ENCODE measurements at regions not wholly inside any gene's neighbourhood (a gene's known extent, or its start where the extent isn't known, plus 50 kb on each side); places are given as distances from the start of the nearest gene placed in this dataset.
"Not testable (repeated sequence)": the region's sequence is repeated elsewhere in the genome, so short reads cannot be mapped to it uniquely, and the experiment has no call there.

DNA sequence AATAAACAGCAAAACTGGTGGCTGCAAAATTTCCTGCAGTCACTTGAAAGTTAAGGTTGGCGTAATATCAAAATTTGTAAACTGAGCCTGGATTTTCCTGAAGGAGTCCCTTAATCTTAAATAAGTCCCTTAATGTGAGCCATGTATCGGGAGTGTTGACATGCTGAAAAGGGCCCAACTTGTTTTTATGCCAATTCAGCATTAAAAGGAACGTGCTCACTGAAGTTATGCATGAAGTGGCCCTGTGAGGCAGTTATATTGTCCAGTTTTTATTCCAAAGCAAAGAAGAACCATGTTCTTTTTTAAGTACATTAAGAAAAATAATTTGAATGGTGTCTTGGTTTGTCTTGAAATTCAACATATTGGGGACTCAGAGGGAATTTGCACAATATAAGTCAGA lies 1766.9 kb downstream of the SLITRK1 start:
- DNase-seq: no peak

DNA sequence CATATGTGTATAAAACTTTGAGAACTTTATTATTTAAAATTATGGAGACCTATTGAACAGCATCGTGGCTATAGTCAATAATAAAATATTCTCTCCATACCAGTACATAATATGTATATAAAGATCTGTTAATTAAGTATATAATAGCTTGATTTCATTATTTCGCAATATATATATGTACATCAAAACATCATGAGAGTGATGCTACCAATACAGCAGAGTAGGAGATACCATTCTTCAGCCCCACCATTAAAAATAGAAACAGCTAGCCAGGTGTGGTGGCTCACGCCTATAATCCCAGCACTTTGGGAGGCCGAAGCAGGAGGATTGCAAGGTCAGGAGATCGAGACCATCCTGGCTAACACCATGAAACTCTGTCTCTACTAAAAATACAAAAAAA lies 1755.3 kb upstream of the SPRY2 start:
- no peak for DNase-seq

DNA sequence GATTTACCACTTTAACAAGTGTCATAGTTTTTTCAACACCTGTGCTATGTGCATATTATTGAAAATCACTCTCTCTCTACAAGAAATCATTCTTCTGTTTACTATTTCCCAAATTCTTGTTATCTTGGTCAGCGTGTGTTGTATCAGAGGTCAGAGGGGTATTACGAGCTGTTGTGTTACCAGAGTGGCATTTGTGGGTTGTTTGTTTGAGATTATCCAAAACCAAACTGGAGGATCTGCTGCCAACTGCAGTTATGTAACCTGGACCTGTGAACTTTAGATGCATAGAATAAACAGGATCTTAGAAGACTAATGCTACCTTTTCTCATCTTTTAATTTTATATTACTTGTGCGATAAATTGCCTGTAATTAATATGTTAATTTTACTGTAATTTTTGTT lies 1751.4 kb upstream of the SPRY2 start:
- DNase-seq: no peak

DNA sequence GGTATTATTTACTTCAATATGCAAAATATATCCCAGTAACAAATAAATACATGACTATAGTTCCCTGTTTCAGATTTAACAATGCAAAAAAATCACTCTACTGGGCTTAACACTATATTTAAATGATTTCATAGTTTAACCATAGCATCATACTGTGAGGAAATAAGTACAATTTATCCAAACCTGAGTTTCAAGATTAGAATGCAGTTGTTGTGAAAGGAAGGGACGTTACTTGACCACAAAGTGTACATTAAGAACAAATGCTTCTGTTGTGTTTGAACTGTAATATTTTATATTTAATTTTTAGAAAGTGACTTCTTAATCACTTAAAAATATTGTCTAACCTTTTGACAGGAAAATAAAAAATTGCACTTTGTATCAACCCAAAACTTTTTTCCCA lies 1747.9 kb upstream of the SPRY2 start:
- no peak for DNase-seq

DNA sequence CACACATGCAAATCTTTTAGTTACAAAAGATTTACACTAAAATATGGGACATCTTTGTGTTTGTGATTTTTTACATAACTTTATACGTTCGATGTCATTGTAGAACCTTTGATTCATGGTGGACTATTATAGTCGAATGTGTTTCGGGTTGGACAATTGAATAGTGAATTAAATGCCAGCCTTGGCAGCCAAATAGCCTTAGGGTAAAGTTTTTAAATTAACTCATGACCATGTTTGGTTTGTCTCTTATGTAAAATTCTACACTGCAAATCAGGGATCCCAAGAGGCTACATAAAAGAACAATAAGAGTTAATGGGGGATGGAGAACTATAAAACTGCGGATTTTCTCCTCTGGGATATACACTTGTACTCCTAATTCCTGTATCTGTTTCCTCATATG lies 1735.6 kb upstream of the SPRY2 start:
- peak; percentile 67 for DNase-seq

DNA sequence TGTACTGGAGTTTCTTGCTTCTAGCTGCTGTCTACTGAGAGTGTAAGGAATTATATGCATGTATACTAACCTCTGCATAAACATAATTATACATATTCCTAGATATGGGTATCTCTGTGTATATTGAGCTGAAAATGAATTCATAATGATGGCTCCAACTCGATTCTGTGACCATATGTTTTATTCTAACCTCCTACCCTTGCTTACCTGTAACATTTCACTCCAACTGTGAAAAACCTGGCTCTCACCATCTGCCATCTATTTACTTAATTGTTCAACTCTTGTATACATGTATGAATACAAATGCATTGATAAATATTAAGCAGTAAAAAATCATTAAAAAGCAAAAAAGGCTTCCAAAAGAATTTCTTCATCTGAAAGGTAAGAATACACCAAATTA lies 1729.5 kb upstream of the SPRY2 start:
- DNase-seq: no peak

DNA sequence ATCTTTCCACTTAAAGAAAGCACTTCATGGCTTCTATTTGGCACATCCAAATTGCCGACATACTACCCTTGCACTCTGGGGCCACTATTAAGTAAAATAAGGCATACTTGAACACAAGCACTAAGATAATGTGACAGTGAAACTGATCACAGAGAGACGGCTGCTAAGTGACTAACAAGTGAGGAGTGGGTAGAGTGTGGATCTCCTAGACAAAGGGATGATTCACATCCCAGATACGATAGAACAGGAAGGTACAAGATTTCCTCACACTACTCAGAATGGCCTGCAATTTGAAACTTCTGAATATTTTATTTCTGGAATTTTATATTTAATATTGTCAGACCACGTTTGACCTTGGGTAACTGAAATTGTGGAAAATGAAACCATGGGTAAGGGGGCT lies 1721.8 kb upstream of the SPRY2 start:
- no peak for DNase-seq

DNA sequence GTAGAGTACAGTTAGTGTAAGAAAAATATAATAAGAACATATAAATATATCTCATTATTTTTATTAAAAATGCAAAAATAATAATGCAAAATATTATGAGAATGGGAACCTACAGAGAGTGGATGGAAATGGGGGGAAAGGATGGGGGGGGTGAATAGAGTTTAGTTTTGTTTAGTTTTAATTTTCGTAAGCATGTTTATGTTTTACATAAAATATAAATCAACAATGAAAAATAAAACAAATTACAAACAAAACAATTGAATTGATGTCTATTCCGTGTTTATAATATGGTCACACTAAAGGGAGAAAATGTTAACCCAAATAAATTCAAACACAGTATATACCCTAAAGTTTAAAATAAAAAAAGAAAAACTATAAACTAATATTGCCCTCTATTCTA lies 1717.4 kb upstream of the SPRY2 start:
- DNase-seq: no peak

DNA sequence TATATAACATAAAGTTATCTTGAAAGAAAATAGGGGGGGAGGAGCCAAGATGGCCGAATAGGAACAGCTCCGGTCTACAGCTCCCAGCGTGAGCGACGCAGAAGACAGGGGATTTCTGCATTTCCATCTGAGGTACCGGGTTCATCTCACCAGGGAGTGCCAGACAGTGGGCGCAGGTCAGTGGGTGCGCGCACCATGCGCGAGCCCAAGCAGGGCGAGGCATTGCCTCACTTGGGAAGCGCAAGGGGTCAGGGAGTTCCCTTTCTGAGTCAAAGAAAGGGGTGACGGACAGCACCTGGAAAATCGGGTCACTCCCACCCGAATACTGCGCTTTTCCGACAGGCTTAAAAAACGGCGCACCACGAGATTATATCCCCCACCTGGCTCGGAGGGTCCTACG lies 1704.4 kb upstream of the SPRY2 start:
- not testable (repeated sequence) for DNase-seq

DNA sequence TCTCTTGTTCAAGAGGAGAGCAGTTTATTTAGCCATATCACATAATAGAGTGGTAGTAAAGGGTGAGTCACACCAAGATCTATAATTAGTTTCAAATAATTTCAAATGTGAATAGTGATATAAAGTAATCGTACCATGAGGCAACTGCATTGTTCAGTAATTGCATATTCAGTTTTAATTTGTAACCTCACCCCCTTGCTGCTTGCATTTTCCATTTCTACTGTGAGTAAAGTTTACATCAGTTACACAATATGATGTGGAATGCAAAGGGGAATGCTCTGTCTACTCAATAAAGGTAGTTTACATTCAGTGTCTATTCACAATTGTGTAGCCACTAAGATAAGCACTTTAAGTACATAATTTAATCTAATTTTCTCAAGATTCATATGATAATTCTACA lies 1695.7 kb upstream of the SPRY2 start:
- no peak for DNase-seq

DNA sequence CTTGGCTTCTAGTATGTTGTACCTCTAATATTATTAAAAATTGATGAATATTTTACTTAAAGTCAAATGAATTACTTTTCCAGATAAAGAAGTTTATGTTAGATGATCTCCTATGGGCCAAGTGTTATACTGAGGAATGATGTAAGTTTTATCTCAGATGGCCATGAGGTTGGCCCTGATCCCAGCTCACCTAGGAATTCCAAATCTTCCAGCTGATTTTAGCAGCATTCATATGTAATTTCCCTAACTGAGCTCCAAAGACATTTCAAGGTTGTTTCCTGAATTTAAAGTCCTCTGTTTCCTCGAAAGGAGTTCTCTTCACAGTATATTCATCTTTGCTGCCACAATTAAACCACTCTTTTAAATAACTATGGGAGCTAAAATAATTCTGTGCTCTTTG lies 1670.4 kb upstream of the SPRY2 start:
- no peak for DNase-seq

DNA sequence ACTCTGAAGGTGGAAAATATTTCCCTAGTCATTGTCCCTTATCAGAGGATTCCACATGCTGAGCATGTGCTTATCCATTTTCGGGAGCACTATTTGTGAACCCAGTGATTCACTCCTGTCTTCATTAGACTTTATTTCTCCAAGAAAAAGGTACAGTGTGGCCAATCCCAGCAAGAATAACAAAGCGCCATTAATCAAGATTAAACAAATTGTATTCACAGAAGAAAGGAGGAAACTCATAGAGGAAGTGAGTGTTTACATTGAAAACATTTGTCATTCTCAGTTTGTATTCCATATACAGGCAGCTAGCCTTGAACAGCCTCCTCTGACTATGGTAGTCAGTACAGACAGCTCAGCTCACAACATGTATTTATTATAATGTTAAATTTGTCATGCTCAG lies 1669.9 kb upstream of the SPRY2 start:
- no peak for DNase-seq

DNA sequence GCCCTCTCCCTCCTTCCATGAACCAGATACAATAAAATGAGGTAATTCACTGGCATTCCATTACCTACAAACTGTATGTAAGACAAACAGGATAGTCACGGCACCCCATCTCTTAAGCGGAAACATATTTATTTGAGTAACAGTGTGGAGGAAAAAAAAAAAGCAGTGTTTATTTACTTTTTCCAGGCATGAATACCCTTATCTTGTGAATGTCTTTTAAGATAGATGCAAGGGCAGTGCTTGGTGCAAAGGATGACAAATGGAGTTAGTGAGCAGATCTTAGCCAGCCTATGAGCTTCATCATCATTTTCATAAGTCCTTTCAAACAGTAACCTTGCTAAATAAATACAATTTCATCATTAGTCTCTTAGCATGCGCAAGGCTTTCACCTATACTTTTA lies 1661.8 kb upstream of the SPRY2 start:
- no peak for DNase-seq

DNA sequence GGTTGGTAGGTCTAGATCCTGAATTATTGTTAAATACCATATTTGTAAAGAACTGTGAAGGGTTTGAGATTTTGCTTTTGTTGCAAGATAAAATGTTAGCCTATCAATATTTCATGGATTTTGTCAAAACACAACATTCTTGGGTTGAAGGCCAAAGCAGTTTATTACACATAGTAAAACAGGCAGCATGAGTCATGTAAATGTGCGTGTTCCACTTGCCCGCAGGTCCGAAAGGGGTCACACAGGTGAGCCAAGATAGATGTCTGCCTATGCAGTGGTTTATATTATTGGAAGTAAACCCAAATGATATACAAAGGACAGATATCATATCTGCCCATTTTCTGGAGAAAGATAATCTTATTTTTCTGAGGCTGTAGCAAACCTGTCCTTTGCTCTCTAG lies 1654.4 kb upstream of the SPRY2 start:
- no peak for DNase-seq

DNA sequence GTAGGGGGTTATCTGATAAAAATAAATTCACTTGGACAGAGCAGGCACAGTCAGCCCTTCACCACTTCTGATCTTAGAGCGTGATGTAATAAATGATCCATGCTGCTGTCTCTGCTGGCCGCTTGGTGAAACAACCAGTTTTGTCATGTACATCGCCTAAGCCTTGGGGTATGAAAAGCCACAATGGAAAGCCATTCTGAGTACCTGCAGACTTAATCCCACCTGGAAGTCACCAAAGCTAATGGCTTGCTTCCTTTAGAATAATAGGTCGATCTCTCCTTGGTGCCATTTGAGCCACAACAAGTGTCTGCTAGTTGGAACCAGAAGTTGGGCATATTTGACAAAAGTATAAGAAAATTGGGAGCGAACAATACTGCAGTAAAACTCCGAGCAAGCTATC lies 1649.7 kb upstream of the SPRY2 start:
- no peak for DNase-seq

DNA sequence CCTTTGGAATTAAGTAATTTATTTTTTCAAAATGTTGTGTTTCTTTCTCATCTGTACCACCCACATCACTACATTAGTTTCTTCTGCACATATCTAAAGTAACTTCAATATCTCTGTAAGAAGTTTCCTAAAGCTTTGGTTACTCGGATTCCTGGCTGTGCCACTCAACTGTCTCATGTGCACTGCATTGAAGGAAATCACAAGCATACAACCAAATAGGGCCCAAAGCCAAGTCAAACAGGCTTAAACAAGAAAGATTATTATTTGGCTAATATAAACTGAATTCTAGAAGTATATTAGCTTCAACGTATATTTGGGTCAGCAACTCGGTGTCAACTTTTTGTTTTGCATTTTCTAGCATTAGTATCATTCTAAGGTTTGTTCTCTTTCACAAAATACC lies 1647.6 kb upstream of the SPRY2 start:
- no peak for DNase-seq

DNA sequence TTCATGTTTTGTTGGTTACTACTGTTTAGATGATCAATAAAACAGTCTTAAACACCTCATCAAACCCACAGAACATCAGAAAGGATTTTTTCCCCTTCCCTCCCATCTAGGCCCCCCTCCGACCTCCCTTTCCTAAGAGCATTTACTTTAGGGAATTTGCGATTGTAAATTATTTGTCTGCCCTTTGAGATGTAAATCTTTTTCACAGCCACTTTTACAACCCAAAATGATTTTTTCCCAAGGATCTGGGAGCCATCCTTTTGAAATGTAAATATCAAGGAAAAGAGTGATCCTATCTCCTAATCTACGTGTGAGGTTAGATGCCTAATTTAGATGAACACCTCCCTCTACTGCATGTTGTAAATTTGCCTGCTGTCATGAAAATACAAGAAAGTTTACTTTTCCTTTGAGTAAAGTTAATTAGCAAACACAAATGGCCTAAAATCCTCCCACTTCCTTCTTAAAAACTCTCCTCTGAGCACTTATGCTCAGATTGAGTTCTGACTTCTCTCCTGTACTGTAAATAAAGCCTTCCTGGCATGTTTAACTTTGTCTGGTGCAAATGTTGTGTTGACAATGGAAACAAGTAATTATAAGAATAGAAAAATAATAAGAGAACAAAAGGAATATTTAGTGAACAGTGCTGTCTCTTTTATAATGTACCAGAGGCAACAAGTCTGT lies 1646.9 kb upstream of the SPRY2 start:
- DNase-seq: no peak

DNA sequence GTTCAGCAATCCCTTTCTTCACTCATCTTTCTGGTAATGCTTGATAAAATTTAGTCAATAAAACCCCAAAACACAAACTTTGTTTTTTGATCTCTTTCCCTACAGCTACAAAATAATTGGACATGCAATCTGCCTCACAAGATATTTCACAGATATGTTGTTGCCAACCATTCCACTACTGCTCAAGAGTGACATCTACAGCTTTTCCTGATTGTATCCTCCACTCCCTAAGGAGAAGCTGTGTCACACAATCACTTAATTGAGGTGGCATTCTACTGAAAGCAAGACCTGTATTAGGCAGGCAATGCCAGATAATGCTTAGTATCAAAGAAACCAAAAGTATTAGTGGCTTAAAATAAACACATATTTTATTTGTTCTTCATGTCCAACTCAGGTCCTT lies 1646.2 kb upstream of the SPRY2 start:
- DNase-seq: no peak

DNA sequence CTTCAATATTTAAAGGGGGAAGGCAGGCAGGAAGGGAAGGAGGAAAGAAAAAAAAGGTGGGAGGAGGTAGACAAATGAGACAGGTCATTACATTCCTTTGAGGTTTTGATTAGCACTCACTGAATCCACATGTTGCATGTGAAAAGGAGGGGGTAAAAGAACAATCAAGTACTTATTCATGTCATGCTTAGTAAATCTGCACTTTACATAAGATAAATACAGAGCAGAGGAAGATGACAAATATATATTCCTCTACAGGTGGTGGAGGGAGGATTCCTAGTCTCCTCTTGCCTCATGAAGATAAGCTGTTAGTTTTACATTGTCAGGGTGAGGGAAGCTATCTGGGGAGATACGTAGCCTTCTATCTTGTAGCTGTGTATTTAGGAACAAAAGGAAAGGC lies 1645.4 kb upstream of the SPRY2 start:
- DNase-seq: no peak

DNA sequence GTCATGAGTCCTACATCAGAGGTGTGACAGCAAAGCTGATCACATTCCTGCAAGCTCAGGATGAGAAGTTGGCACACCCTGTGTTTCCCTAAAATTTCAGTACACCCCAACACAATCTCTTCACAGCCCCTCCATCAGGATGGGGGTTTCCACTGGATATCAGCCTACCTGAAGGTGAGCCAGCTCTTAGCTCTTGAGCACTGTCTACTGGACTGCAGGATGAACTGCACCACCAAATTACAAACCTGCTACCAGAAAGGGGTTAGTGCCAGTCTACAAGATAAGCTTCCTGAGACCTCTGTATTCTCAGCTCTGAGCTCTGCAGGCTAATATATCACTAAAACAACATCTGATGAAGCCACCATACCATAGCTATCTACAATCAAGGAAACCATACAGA lies 1616.2 kb upstream of the SPRY2 start:
- no peak for DNase-seq

DNA sequence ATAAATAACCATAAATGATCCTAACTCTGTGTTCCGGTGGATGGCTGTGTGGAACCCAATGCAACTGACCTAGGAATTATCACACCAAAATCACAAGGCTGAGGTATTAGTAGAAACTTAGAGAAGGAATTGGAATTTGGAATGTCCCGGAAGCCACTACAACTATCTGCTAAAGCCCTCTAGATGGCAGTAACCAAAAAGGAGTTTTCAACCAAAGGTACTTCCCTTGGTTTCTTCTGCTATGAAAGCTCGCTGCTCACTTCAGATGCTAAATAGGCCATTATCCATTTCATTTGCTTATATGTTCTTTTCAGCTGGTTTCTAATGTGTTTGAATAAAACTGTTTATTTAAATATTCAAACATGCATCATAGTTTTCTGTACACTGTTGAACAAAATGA lies 1589.1 kb upstream of the SPRY2 start:
- DNase-seq: peak; percentile 90

DNA sequence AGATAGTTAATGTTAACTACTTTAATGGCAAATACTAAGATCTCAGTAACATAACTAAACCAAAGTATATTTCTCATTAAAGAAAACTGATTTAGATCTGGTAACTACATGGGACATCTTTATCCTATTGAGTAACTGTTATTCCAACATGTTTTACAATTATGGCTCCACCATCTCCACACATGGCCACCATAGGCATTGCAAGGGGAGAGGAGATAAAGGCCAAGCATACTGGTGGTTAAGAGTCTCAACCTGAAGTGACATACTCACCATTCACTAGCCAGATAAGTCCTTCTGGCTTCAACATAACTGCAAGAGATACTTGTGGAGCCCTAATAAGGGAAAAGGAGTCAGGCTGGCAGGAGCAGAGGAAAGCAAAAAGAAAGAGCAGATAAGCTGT lies 1586.4 kb upstream of the SPRY2 start:
- DNase-seq: no peak

DNA sequence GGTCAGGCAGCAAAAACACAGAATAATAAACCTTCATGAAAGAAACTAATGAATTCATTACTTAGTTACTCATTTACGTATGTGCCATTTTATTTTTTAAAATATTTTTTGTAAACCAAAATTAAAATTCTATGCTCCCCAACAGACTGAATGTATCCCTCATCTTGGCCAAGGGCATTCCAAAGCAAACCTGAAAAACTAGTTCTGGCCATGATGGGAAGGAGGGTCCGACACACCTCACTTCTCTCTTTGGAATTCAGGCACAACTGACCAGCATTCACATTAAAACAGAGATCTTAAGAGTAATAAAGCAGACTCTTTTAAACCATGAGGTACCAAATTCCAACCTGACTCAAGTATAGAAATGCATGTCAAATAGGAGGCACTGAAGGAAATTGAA lies 1576.9 kb upstream of the SPRY2 start:
- DNase-seq: no peak

DNA sequence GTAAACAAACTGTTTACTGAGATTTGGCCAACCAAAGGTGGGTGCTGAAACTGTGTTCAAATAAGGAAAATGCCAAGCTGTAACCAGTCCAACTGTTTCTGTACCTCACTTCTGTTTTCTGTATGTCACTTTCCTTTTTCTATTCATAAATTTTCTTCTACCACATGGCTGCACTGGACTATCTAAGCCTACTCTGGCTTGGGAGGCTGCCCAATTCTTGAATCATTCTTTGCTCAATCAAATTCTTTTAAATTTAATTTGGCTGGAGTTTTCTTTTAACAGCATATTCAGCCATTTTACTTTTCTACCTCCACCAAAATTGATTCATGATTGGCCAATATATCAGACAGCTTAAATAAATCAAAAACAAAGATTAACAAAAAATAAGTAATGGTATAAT lies 1575.5 kb upstream of the SPRY2 start:
- no peak for DNase-seq

DNA sequence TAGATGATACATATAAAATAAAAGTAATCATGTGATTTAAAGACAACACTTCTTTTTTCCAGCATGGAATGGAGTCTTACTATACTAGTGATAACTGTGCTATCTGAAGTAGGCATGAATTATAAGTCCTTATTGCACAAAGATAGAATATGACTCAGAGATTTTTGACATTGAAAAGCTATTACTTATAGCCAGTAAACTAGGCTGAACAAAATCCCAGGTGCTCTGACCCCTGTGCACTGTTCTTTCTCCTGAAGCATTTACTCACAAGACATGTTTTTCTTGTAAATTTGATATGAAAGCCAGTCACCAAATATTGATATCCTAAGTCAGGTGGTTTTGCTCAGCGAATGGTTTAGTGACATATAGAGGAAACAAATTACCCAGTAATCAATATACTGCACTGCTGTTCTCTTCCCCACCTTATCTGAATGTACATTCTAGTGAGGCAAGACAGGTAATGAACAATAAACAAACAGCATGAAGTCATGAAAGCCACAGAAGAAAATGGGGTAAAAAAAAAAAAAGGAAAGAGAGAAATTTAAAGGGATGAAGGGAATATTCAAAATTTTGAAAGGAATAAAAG lies 1567.0 kb upstream of the SPRY2 start:
- DNase-seq: no peak

DNA sequence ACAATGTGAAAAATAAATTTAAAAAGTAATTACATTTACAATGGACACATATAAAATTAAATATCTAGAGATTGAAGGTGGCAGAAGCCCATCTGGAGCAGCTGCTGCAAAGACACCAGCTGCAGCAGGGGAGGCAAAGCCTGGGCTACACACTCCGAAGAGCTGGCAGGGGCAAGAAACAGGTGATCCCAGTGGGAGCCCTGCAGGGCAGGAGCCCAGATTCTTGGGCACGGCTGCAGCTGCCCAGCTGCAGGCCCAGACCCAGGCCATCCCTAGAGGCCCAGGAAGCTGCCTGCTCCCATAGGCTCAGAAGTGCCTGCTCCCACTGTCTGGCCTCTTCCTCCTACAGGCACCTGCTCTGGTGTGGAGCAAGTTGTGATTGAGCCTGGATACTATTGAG lies 1547.9 kb upstream of the SPRY2 start:
- no peak for DNase-seq
